ENCODE measurements at regions not wholly inside any gene's neighbourhood (a gene's known extent, or its start where the extent isn't known, plus 50 kb on each side); places are given as distances from the start of the nearest gene placed in this dataset.

DNA sequence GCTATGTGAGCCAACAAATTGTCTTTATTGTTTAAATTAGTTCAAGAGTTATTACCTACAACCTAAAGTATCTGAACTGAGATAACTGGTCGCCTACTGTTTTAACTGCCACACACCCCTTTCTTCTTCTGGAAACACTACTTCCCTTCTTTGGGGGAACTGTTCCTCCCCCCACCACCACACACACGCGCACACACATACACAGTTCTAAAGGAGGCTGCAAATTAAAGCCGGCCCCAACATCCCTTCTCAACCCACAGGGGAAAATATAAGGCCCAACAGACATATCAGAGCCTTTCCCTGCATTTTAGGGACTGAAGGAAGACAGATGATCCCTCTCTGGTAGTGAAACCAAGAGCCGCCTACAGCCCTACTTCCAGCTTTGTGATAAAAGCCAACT lies 348.0 kb upstream of the JARID2 start:
- TF ChIP-seq CTCF (IDR thresholded peaks at IDR 0.05) (no peak), POLR2A (IDR thresholded peaks at IDR 0.05; ENCODE audit: low read depth) (no peak), POLR2AphosphoS5 (IDR thresholded peaks at IDR 0.05) (no peak)
